GM18858 (cell line): ENCODE measurements at regions not wholly inside any gene's neighbourhood (a gene's known extent, or its start where the extent isn't known, plus 50 kb on each side); places are given as distances from the start of the nearest gene placed in this dataset.

Experiments
- ATAC-seq: cut with Tn5 transposase; IDR thresholded peaks from one replicate; pipeline ENCODE4 v1.9.1; 2021; ENCODE audit not compliant: unreplicated experiment

DNA sequence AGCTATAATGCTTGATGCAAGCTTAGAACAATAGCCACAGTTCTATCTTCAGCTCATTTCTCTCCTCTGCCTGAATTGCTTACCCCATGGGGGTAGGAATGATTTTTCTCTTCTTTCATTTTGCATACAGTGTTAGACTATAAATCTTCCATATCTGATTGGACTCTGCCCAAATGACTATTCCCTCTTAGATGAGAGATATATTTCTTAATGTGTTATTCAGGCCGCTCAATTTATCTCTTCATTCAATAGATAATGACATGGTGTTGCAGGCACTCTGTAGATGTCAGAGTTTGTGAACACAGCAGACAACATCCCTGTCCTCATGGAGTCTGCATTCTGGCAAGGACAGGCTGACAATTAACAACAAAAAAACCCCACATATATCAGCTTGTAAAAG, 443.7 kb upstream of the CELF4 start:
- ATAC-seq = no peak

DNA sequence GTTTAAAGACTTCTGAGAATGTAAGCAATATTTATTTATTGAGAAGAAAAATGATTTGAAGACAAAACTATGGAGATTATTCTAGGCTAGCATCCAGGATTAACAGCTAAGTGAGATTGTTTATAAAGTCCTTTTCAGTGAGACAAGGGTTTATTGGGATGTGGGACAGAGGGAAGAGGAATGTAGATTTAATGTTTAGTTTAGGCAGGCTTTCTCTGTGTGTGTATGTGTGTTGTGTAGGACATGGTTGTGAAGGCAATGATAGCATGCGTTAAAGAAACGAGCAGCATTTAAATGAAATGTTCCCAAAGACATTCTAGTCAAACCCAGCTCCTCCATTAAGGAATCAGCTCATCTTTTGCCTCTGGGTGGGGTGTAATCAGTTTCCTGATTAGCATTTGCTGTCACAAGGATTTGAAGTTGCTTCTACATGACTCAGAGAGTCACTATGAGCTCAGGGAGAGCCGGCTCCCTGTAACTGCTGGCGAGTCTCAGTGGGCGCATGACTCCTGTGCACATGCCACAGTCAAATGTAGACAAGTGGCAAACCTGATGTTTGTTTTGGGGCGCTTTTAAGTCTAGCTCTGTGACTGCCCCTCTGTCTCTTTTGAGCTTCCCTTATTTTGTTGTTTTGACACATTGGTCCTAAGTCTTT, 442.2 kb upstream of the CELF4 start:
- ATAC-seq = no peak

GRCh38 chr18:38007026-38007425, 441.4 kb upstream of the CELF4 start:
- ATAC-seq = no peak

GRCh38 chr18:38006541-38006940, 440.9 kb upstream of the CELF4 start:
- no peak for ATAC-seq

GRCh38 chr18:37997695-37998094, 432.1 kb upstream of the CELF4 start:
- no peak for ATAC-seq

- no peak for ATAC-seq
Observed at GRCh38 chr18:37987901-37988300, 422.3 kb upstream of the CELF4 start.

GRCh38 chr18:37986665-37987064, 421.1 kb upstream of the CELF4 start:
- no peak for ATAC-seq

GRCh38 chr18:37985126-37985525, 419.5 kb upstream of the CELF4 start:
- no peak for ATAC-seq

GRCh38 chr18:37980556-37980955, 415.0 kb upstream of the CELF4 start:
- no peak for ATAC-seq

DNA sequence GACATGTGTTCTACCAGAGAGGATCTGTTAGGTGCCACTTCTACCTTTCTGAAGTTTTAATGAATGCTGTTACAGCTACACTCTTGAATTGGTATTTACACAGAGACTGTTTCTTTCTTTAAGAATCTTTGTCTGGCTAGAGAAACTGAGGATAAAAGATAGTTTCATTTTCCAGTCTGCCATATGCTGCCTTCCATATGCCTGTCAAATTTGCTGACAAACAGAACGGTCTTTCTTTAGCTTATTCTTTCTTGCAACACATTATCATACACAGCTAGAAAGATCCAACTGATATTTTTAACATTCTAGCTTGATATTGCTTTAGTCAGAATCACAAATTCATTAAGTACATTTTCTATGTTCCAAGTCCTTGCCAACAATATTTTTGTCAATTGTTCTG, 409.8 kb upstream of the CELF4 start:
- no peak for ATAC-seq

- ATAC-seq = no peak
Observed at GRCh38 chr18:37967261-37967660, 401.7 kb upstream of the CELF4 start.

DNA sequence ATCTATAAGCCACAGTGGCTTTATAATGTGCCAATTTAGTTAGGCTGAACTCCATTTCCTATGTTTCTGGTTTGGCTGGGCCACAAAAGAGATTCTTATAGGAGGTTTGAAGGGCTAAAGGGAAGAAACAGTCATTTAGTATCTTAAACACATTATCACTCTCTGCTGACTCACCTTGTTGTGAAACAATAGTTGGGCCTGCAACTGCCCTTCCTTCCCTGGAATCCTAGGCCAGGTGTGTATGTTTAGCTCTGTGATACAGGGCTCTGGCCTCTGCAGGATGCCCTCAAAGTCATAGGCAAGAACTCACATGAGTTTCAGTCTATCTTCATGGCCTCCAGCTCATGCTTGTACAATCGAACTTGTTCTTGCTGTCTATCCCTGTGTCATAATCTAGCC, 400.0 kb upstream of the CELF4 start:
- no peak for ATAC-seq

GRCh38 chr18:37964885-37965571, 399.4 kb upstream of the CELF4 start:
- ATAC-seq = no peak

DNA sequence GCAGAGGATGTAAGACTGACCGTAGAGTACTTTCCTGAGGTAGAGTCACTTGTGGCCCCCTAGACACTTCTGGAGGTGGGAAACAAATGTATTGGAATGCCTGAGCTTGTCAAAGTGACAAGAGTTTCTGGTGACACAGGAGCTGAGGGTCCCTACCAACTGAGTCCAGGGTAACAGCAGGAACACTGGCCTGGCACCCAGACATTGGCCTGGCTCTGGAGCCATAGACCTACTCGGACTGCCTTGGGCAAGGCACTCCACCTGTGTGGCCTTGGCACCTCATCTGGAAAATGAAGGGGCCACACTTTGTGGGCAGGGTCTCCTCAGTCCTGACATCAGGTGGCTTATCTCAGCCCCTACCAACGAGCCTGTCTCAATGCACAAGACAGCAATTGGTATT, 398.2 kb upstream of the CELF4 start:
- no peak for ATAC-seq

- ATAC-seq = no peak
Observed at GRCh38 chr18:37962316-37962966, 396.8 kb upstream of the CELF4 start.

- ATAC-seq = no peak
Observed at GRCh38 chr18:37958499-37958898, 392.9 kb upstream of the CELF4 start.

GRCh38 chr18:37956902-37957301, 391.3 kb upstream of the CELF4 start:
- ATAC-seq = no peak

- ATAC-seq = no peak
Observed at GRCh38 chr18:37956020-37956419, 390.4 kb upstream of the CELF4 start.

- ATAC-seq = no peak
Observed at GRCh38 chr18:37955201-37955600, 389.6 kb upstream of the CELF4 start.

DNA sequence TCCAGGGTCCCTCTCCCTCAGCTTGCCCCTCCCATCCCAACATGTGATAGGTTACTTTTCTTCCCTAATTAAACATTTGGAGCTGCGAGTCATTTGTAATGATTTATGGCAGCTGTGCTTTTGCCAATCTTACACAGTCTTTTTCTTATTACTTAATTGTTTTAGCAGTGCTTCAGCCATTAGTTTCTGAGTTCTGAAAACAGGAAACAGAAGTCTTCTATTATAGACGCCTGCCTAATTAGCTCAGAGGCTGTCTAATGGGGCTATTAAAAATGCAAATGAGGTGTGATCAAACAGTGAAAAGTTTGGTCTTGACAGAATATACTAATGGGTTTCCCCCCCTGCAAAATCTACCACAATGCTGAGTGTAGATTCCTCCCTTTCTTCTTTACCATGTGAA, 388.3 kb upstream of the CELF4 start:
- no peak for ATAC-seq

DNA sequence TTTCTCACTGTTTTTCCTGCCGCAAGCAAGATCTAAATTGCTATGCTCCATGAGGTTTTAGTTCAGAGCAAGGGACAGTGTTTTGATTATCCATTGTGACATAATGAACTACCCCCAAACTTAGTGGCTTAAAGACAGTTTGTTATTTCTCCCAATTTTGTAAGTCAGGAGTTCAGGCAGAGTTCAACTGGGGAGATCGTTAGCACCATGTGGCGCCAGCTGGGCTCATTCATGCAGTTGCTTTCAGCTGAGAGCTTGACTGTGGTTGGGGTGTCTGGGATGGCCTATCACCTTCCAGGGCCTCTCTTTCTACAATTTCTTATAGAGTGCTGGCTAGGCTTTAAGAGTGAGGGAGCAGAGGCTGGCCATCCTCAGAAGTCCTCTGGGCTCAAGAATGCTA, 382.9 kb upstream of the CELF4 start:
- no peak for ATAC-seq

- no peak for ATAC-seq
Observed at GRCh38 chr18:37946324-37946723, 380.7 kb upstream of the CELF4 start.
